ENCODE measurements at regions not wholly inside any gene's neighbourhood (a gene's known extent, or its start where the extent isn't known, plus 50 kb on each side); places are given as distances from the start of the nearest gene placed in this dataset.

GRCh38 chr11:128311742-128312719 is 275.3 kb downstream of the ETS1 start:
- H3K4me3 Mint-ChIP-seq = no peak overlapping the region
- POLR2A ChIA-PET = no interaction called here

GRCh38 chr11:128310676-128311445 is 276.5 kb downstream of the ETS1 start:
- Mint-ChIP-seq H3K4me1 (peaks cover 6% of the 10 kb centered on the region), H3K27ac (no peak overlapping the region), H3K36me3 (peaks cover 20% of the 10 kb centered on the region), H3K9me3 (peaks cover 25% of the 10 kb centered on the region), H3K4me3 (no peak overlapping the region), H3K27me3 (ENCODE audit: low read depth) (peaks cover 4% of the 10 kb centered on the region; the same call in 1 of the 2 replicates)
- no peak for ATAC-seq
- DNase-seq (ENCODE audit: low spot score) = no peak
- ChIA-PET POLR2A (no interaction called here), CTCF (interaction anchor here (0.6 kb wide), 1 partner anchor 21 kb away, joined by 3 read pairs; no protein-coding TSS in a partner anchor)
- TF ChIP-seq, protein P1, sequence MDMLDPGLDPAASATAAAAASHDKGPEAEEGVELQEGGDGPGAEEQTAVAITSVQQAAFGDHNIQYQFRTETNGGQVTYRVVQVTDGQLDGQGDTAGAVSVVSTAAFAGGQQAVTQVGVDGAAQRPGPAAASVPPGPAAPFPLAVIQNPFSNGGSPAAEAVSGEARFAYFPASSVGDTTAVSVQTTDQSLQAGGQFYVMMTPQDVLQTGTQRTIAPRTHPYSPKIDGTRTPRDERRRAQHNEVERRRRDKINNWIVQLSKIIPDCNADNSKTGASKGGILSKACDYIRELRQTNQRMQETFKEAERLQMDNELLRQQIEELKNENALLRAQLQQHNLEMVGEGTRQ (CRISPR knock-in tag; IDR thresholded peaks at IDR 0.05) = no peak
- no peak for TF ChIP-seq SMAD3 (CRISPR knock-in tag; IDR thresholded peaks at IDR 0.05; ENCODE audit: borderline replicate concordance)

More at GRCh38 chr11:128311742-128312719, 275.3 kb downstream of the ETS1 start:
- H3K27me3 Mint-ChIP-seq (ENCODE audit: low read depth) = peaks cover 4% of the 10 kb centered on the region; the same call in 1 of the 2 replicates
- TF ChIP-seq ARID4B (CRISPR knock-in tag; IDR thresholded peaks at IDR 0.05; ENCODE audit: borderline replicate concordance) (no peak), SMAD3 (CRISPR knock-in tag; IDR thresholded peaks at IDR 0.05; ENCODE audit: borderline replicate concordance) (no peak)
- peaks cover 20% of the 10 kb centered on the region for H3K36me3 Mint-ChIP-seq
- peaks cover 33% of the 10 kb centered on the region for H3K9me3 Mint-ChIP-seq
- DNase-seq (ENCODE audit: low spot score) = no peak
- ATAC-seq = no peak
- CTCF ChIA-PET = no interaction called here
- H3K4me1 Mint-ChIP-seq = peaks cover 6% of the 10 kb centered on the region
- no peak overlapping the region for H3K27ac Mint-ChIP-seq

DNA sequence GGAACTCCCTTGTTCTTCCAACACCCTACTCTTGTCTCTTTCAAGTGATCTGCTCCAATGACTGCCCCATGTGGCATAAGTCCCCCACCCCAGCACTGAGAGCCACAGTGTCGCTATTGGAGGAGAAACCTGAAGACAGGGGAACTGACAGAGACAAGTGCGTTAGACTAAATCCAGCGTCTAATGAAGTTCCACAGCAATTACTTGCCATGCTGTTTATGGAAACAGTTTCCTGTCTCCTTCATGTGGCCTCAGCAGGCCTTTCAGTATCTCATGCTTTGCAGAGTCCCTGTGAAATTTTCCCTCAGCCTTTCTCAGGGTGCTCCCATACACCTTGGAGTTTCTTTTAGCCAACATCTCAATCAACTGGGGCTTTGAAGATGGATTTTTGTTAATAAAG is 277.4 kb downstream of the ETS1 start:
- CTCF ChIA-PET = interaction anchor here (1.5 kb wide), 1 partner anchor 322 kb away, joined by 5 read pairs; no protein-coding TSS in a partner anchor
- no peak for ATAC-seq
- H3K4me1 Mint-ChIP-seq = peaks cover 6% of the 10 kb centered on the region

More for the DNA sequence above, 277.4 kb downstream of the ETS1 start:
- POLR2A ChIA-PET = no interaction called here
- no peak for DNase-seq (ENCODE audit: low spot score)
- H3K27me3 Mint-ChIP-seq (ENCODE audit: low read depth) = no peaks in the 10 kb centered on the region
- TF ChIP-seq, protein P1 (CRISPR knock-in tag; IDR thresholded peaks at IDR 0.05) = no peak
- TF ChIP-seq E2F4 (CRISPR knock-in tag; IDR thresholded peaks at IDR 0.05; ENCODE audit: borderline replicate concordance, low read depth) (no peak), MAX (CRISPR knock-in tag; IDR thresholded peaks at IDR 0.05) (no peak), ATF1 (CRISPR knock-in tag; IDR thresholded peaks at IDR 0.05) (no peak), HMGA2 (CRISPR knock-in tag; IDR thresholded peaks at IDR 0.05) (no peak), ZNF396 (CRISPR knock-in tag; IDR thresholded peaks at IDR 0.05; ENCODE audit: borderline replicate concordance) (no peak), PRDM15 (CRISPR knock-in tag; IDR thresholded peaks at IDR 0.05) (no peak), CBFB (CRISPR knock-in tag; IDR thresholded peaks at IDR 0.05; ENCODE audit: low read depth) (no peak)
- H3K36me3 Mint-ChIP-seq = peaks cover 12% of the 10 kb centered on the region
- H3K27ac Mint-ChIP-seq = no peak overlapping the region
- no peak overlapping the region for H3K4me3 Mint-ChIP-seq
- H3K9me3 Mint-ChIP-seq = peaks cover 17% of the 10 kb centered on the region

Measured in WTC11 (cell line).